Muscle layer of duodenum (tissue), 2 donors: ENCODE measurements at regions not wholly inside any gene's neighbourhood (a gene's known extent, or its start where the extent isn't known, plus 50 kb on each side); places are given as distances from the start of the nearest gene placed in this dataset.
A peak's percentile ranks its signal among the peaks of the same experiment; 100 is the strongest.

Source experiments
- H3K27ac ChIP-seq: one replicate; pipeline ENCODE4 v1.7.0; 2013; ENCODE audit warnings: mild to moderate bottlenecking, low read length
- H3K27me3 ChIP-seq: one replicate; pipeline ENCODE4 v1.7.0; 2013; ENCODE audit warnings: low read depth, mild to moderate bottlenecking, control low read depth, low read length
- H3K36me3 ChIP-seq, 2 donors: one replicate each; pipeline ENCODE4 v1.7.0; 2013; ENCODE audit warnings: low read length in 2 of 2, control low read depth in 1 of 2, mild to moderate bottlenecking in 1 of 2; ENCODE audit not compliant: insufficient read depth in 2 of 2, control insufficient read depth in 1 of 2
- H3K4me1 ChIP-seq, 2 donors: one replicate each; pipeline ENCODE4 v1.7.0; 2013; ENCODE audit warnings: low read length in 2 of 2, mild to moderate bottlenecking in 2 of 2, control low read depth in 1 of 2, moderate library complexity in 1 of 2; ENCODE audit not compliant: insufficient read depth in 2 of 2, control insufficient read depth in 1 of 2
- H3K4me3 ChIP-seq, 2 donors: one replicate each; pipeline ENCODE4 v1.7.0; 2013; ENCODE audit warnings: low read length in 2 of 2, low read depth in 1 of 2, mild to moderate bottlenecking in 1 of 2
- H3K9me3 ChIP-seq, 2 donors: one replicate each; pipeline ENCODE4 v1.7.0; 2013; ENCODE audit warnings: low read length in 2 of 2, control low read depth in 1 of 2, mild to moderate bottlenecking in 1 of 2; ENCODE audit not compliant: control insufficient read depth in 1 of 2
- donor health status: healthy.

DNA sequence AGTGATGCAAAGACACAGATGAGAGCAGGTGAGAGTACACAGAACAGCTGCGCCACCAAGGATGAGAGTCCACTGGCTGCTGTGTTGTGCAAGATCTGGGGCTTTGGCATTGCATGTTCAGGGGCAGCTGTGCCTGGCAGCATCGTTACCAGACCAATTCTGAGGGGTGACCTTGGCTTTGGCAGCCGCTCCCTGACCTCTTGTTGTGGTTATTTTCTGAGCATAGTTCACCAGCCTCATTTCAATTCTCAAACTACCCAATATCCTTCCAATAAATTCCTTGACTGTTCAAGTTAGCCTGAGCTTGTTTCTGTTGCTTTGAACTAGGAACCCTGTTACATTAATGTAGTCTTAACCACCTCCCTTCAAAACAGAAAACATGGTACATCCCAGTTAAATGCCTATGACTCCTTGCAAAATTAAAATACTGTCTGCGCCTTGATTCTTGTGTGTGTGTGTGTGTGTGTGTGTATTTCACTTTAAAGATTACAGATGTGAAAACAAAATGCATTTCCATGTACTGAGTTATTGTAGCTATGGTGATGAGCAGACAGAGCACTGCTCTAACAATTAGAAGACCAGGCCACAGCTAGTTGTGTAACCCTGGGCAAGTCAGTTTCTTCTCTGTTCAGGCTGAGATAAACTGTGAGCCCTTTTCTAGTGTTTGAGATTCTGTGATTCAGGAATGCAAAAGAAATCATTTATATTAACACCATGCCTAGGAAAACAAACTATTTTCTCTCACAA is 106.3 kb upstream of the GUCA2B start:
- Histone ChIP-seq H3K4me1 (no peaks in the 10 kb centered on the region), H3K36me3 (no peaks in the 10 kb centered on the region), H3K27me3 (no peaks in the 10 kb centered on the region), H3K4me3 (no peak overlapping the region), H3K27ac (no peak overlapping the region), H3K9me3 (no peaks in the 10 kb centered on the region)

DNA sequence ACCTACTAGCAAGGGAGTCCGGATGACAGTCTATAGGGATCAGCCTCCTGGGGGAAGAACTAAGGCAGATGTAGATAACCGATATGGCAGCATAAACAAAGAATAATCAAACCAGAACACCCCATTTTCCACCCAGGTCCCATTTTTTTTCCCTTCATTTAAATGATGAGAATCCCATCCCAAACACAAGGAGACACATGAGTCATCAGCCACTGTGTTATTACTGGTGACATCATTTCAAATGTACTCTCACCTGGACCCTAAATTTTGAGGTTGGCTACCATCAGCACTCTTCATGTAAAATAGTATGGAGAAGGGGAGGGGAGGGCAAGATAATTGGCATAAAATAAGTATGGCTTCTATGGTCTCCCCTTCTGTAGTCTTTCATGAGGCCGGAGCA is 108.9 kb upstream of the GUCA2B start:
- no peaks in the 10 kb centered on the region for H3K9me3 ChIP-seq
- H3K27ac ChIP-seq: no peak overlapping the region
- H3K4me3 ChIP-seq: no peak overlapping the region
- H3K4me1 ChIP-seq: no peaks in the 10 kb centered on the region
- no peaks in the 10 kb centered on the region for H3K36me3 ChIP-seq
- H3K27me3 ChIP-seq: no peaks in the 10 kb centered on the region

DNA sequence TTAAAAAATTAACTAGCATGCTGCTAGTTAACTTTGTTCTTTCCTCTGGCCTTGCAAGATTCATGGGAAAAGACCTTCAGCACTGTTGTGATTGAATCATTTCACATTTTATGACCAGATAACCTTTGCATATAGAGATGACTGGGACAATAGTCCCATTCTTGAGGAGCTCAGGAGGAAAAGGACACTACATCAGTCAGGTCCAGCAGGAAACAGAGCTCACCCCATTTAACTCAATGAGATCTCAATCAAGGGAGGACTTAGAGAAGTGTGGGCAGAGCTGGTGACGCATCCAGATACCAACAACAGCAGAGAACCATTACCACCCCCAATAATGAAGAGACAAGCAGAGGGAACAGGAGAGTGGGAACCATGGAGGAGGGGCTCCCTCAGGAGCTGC is 109.4 kb upstream of the GUCA2B start:
- Histone ChIP-seq H3K27me3 (no peaks in the 10 kb centered on the region), H3K27ac (no peak overlapping the region)

DNA sequence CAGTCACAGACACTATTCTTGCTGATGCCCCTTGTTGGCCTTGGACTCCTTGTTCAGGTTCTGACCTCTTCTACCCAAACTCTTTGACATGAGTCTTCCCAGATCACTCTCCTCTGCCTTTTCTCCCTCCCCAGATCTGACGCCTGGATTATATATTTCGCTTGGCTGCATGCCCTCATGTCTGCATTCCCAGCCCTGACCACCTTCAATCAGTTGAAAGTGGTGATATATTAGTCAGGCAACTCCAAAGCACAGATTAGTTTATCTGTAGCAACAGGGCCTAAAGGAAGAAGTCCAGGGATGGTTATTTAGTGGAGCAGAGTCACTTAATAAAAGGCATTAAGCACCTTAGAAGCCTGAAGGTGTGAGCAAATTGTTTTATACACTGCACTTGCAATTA is 110.0 kb upstream of the GUCA2B start:
- H3K9me3 ChIP-seq: no peaks in the 10 kb centered on the region
- no peak overlapping the region for H3K27ac ChIP-seq

More for the DNA sequence above, 109.4 kb upstream of the GUCA2B start:
- no peak overlapping the region for H3K4me3 ChIP-seq
- no peaks in the 10 kb centered on the region for H3K9me3 ChIP-seq
- no peaks in the 10 kb centered on the region for H3K36me3 ChIP-seq
- H3K4me1 ChIP-seq: no peaks in the 10 kb centered on the region

DNA sequence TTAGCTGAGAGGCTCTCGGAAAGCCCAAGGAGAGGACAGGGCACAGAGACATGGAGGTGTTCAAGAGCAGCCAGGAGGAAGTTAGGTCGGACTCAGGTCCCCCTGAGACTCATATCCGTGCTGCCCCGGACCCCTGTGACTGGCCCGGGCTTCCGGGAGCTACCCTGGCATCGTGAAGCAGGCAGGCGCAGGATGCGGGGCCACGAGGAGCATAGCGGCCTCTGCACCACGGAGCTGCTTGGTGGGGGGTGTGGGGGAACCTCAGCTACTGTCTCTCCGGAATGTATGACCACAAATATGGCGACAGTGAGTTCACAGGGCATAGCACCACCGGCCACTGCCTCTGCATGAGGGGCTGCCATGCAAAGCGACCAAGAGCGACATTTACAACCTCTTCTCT is 112.2 kb upstream of the GUCA2B start:
- Histone ChIP-seq H3K27ac (no peak overlapping the region), H3K27me3 (no peaks in the 10 kb centered on the region), H3K4me1 (no peaks in the 10 kb centered on the region), H3K36me3 (no peaks in the 10 kb centered on the region), H3K9me3 (no peaks in the 10 kb centered on the region), H3K4me3 (no peak overlapping the region)

More for the DNA sequence above, 110.0 kb upstream of the GUCA2B start:
- Histone ChIP-seq H3K4me3 (no peak overlapping the region), H3K36me3 (no peaks in the 10 kb centered on the region), H3K27me3 (no peaks in the 10 kb centered on the region), H3K4me1 (no peaks in the 10 kb centered on the region)

DNA sequence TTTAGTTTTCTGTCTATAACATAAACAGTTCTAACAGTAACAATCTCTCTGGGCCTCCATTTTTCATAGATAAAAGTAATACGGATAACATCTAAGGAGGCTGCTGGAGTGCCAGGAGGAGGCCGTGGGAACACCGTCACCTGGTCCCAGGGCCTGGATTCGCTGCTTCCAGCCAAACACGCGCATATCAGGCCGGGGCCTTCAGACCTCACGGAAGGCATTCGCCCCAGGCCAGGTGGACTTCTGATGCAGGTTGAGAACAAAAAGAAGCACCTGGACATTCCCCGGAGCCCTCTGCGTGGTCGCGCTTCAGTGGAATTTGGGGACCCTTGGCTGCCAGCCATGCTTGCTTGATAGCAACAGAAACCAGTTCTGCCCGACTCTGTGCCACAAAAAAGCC is 113.1 kb upstream of the GUCA2B start:
- Histone ChIP-seq H3K4me1 (no peaks in the 10 kb centered on the region), H3K27ac (no peak overlapping the region), H3K36me3 (no peaks in the 10 kb centered on the region), H3K9me3 (no peaks in the 10 kb centered on the region), H3K4me3 (no peak overlapping the region), H3K27me3 (no peaks in the 10 kb centered on the region)

DNA sequence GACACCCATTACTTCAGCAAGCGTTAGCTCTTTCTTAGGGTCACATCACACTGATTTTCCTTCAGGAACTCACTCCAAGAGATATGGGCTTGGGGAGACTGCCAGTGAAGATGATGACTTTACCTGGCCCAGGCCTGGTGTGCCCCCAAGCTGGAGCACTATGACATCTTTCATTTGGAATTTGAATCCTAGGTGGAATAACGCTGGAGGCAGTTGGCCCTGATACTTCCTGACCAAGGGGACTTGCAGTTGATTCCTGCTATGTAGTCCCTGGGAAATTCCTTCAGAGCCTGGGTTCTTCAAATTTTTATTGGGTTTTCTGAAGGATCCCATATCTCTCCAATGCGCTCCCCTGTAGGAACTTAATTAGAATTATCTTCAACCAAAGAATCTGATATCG is 114.9 kb upstream of the GUCA2B start:
- H3K9me3 ChIP-seq: no peaks in the 10 kb centered on the region
- H3K4me1 ChIP-seq: peaks cover 7 to 8% of the 10 kb centered on the region in 2 donors
- H3K27ac ChIP-seq: no peak overlapping the region
- H3K36me3 ChIP-seq: no peaks in the 10 kb centered on the region
- no peaks in the 10 kb centered on the region for H3K27me3 ChIP-seq
- H3K4me3 ChIP-seq: no peak overlapping the region

DNA sequence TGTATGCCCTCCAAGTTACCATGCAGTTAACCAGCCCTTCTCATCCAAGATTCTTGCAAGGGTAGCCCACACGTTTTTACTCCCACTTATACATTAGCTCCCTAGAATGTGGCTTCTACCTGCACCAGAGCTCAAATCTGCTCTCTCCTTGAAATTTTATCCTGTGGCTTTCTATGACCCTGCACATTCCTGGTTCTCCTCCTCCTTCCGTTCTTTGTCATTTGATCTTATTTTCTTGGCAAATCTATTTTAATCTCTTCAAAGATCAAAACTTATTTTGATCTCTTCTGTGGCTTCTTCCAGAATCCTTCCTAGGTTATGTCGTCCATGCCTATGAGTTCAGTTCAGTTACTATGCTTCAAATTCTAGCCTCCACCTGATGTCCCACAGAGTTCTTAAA is 115.6 kb upstream of the GUCA2B start:
- Histone ChIP-seq H3K4me1 (peaks cover 7 to 8% of the 10 kb centered on the region in 2 donors), H3K4me3 (no peak overlapping the region), H3K9me3 (no peaks in the 10 kb centered on the region), H3K27me3 (no peaks in the 10 kb centered on the region), H3K27ac (no peak overlapping the region), H3K36me3 (no peaks in the 10 kb centered on the region)

DNA sequence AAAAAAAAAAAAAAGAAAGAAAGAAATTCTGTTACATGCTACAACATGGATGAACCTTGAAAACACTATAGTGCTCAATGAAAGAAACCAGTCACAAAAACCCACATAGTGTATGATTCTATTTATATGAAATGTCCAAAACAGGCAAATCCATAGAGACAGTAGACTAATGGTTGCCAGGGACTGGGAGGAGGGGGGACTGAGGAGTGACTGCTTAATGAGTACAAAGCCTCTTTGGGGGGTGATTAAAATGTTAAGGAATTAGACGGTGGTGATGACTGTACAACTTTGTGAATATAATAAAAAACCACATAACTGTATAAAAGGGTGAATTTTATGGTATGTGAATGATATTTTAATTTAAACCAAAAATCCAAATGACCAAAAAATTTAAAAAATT is 116.0 kb upstream of the GUCA2B start:
- H3K27me3 ChIP-seq: no peaks in the 10 kb centered on the region
- no peak overlapping the region for H3K4me3 ChIP-seq
- H3K9me3 ChIP-seq: no peaks in the 10 kb centered on the region
- H3K36me3 ChIP-seq: no peaks in the 10 kb centered on the region
- peaks cover 7 to 8% of the 10 kb centered on the region in 2 donors for H3K4me1 ChIP-seq
- H3K27ac ChIP-seq: no peak overlapping the region

DNA sequence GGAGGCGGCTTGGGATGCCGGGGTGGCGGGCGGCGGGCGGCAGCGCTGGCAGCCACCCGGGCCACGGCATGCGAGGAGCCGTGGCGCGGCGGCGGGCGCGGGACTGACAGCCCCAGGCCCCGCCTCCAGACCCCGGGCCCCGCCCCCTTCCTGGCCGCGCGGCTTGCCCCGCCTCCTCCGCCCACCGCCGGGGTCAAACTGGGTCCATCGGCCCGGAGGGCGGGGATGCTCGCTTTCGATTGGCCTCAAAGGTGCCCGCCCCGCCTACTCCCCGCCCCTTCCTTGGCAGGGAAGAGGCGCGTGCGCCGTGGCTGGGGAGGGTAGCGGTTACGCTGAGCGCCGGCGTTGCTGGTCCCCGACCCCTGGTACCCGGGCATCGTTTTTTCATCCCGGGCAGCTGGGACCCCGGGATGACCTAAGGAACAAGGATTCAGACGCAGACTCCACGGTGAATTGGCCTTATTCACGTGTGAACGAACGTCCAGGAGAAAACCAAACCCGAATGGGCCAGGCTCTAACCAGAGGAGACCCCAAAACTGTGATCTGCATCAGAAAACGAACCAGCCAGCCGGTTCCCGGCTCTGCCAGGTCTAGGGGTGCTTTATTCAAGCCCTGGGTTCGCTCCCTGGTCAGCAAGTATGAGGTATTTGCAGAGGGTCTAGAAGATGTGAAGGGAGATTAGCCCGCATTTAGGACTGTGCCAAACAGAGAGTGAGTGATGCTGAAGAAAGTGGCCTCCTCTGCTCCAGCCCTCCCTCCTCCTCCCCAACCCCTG is 117.2 kb upstream of the GUCA2B start:
- Histone ChIP-seq H3K4me1 (peaks cover 7 to 8% of the 10 kb centered on the region in 2 donors), H3K27ac (peak overlapping the region; percentile 51), H3K9me3 (no peaks in the 10 kb centered on the region), H3K36me3 (no peaks in the 10 kb centered on the region), H3K4me3 (peak overlapping the region; percentile 61 to 70), H3K27me3 (no peaks in the 10 kb centered on the region)

DNA sequence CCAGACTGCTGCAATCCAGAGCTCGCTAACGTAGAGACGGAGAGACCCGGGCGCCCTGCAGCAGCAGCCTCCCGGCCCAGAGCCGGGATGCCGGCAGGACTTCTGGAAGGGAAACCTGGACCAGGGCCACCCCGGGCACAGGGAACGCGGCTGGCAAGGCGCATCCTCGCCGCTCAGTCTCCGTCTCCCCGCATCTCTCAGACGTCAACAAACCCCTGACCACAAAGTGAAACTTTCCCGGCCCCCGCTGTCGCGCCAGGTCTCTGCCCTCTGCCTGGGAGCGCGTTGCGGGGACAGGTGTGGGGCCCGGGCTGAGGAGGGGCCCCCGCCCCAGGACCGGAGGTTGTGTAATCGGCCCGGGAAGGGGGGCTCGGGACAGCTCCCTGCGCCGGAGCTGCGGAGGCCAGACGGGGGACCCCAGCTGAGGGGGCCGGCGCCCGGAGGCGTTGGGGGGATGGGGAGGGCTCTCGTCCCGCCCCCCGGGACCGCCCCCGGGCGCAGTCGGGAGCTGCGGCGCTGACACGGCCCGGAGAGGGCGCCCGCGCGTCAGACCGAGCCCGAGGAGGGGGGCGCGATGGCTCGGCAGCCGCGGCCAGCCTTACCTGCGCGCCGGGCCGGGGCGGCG is 116.6 kb upstream of the HIVEP3 start:
- H3K9me3 ChIP-seq: no peaks in the 10 kb centered on the region
- H3K36me3 ChIP-seq: no peaks in the 10 kb centered on the region
- H3K27me3 ChIP-seq: no peaks in the 10 kb centered on the region
- no peak overlapping the region for H3K27ac ChIP-seq
- H3K4me1 ChIP-seq: peaks cover 7 to 8% of the 10 kb centered on the region in 2 donors
- H3K4me3 ChIP-seq: peak overlapping the region; percentile 71 to 91
